Memory B cell (primary cell): ENCODE measurements at regions not wholly inside any gene's neighbourhood (a gene's known extent, or its start where the extent isn't known, plus 50 kb on each side); places are given as distances from the start of the nearest gene placed in this dataset.

Source experiments
- ATAC-seq: fragments of 150-1000 bp; cut with Tn5 transposase; 2 replicates; pipeline ENCODE4 v1.10.0; 2021; ENCODE audit warnings: low read depth, mild to moderate bottlenecking, moderate library complexity
- DNase-seq, 2 donors: peaks; one replicate each; pipeline ENCODE4 v3.0.0; 2022; ENCODE audit warnings: low spot score in 2 of 2
- H3K27ac Mint-ChIP-seq: one replicate; pipeline ENCODE4 v1.8.0; 2022; ENCODE audit warnings: mild to moderate bottlenecking, moderate library complexity, mixed read lengths
- H3K27me3 Mint-ChIP-seq: one replicate; pipeline ENCODE4 v1.8.0; 2022; ENCODE audit warnings: mixed read lengths
- H3K36me3 Mint-ChIP-seq: one replicate; pipeline ENCODE4 v1.8.0; 2022; ENCODE audit warnings: mild to moderate bottlenecking, mixed read lengths
- H3K4me1 Mint-ChIP-seq: one replicate; pipeline ENCODE4 v1.8.0; 2022; ENCODE audit warnings: mixed read lengths
- H3K4me3 Mint-ChIP-seq: one replicate; pipeline ENCODE4 v1.8.0; 2022; ENCODE audit warnings: mild to moderate bottlenecking, moderate library complexity, mixed read lengths
- H3K9me3 Mint-ChIP-seq: one replicate; pipeline ENCODE4 v1.8.0; 2022; ENCODE audit warnings: mixed read lengths

DNA sequence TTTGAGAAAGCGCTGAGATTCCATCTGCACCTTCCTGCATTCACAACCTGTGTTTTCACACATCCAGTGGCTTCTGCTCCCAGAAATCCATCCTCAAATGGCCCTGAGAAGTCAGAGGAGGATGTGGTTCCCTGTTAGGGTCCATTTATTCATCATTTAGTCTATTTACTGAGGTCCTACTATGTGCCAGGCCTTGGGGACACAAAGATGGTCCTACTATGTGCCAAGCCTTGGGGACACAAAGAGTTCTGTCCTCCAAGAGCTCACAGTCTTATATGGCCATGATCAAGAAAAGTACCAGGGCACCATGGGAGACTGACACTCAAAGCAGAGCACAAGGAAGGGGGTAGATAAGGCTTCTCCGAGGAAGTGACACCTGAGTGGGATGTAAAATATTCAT lies 147.1 kb upstream of the ATP1B1 start:
- ATAC-seq (no peak), DNase-seq (no peak)
- Mint-ChIP-seq H3K9me3 (peaks cover 2% of the 10 kb centered on the region), H3K27ac (no peak overlapping the region), H3K4me1 (no peaks in the 10 kb centered on the region), H3K27me3 (peaks cover 13% of the 10 kb centered on the region), H3K36me3 (no peaks in the 10 kb centered on the region), H3K4me3 (no peak overlapping the region)

DNA sequence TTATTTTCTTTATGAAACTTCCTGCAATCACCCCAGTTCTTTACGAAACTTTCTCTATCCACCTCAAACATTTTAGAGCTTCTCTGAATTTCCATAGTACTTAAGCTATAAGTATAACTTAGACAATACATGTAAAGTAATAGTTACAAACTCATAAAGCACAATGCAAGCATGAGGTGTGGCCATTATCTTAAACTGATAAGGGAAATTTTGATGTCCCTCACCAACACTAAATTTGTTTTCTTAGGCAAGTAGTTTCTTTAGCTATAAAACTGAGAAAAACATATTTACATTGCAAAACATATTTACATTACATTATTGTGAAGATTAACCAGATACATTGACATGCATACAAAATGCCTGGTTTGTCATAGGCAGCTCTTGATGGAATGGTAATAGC lies 146.4 kb upstream of the ATP1B1 start:
- DNase-seq (no peak), ATAC-seq (no peak)
- Mint-ChIP-seq H3K4me3 (no peak overlapping the region), H3K27me3 (peaks cover 13% of the 10 kb centered on the region), H3K36me3 (no peaks in the 10 kb centered on the region), H3K27ac (no peak overlapping the region), H3K4me1 (no peaks in the 10 kb centered on the region), H3K9me3 (peaks cover 2% of the 10 kb centered on the region)

DNA sequence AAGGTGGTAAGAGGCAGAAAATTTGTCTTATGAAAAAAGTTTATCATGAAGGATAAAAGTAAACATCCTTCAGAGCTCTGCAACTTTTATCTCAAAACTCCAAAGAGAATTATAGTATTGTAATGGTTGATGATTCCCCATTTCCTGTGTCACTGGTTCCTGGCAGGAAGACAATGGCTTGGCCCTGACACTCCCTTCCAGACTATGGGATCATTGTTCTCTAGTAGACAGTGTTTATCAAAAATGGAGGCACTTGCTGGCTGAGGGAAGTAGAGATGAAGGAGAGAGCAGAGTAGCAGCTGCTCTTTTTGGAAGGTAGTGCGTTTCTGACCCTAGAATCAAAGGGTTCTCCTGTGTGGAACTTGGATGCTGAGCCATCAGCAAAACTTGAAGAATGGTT lies 145.9 kb upstream of the ATP1B1 start:
- no peak for ATAC-seq
- Mint-ChIP-seq H3K4me1 (no peaks in the 10 kb centered on the region), H3K4me3 (no peak overlapping the region), H3K9me3 (peaks cover 2% of the 10 kb centered on the region), H3K27me3 (peaks cover 13% of the 10 kb centered on the region), H3K27ac (no peak overlapping the region), H3K36me3 (no peaks in the 10 kb centered on the region)
- no peak for DNase-seq

DNA sequence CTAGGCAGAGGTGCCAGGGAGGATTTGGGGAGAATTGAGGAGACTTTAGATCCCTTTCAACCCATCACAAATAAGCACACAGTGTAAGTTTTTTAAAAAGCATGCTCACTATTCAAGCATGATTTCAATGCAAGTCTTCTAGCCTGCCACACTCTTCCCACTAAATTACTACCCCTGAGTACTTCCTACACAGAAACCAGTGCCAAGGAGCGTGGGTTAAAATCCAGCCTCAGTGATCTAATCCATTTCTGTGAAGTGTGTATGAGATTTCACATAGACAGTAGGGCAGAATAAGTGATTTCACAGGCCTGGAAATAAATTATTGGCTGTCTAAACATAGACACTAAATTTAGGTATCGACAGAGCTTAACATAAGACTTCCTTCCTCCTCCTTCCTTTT lies 142.9 kb upstream of the ATP1B1 start:
- Mint-ChIP-seq H3K4me3 (no peak overlapping the region), H3K9me3 (peaks cover 1% of the 10 kb centered on the region), H3K36me3 (no peaks in the 10 kb centered on the region), H3K4me1 (no peaks in the 10 kb centered on the region), H3K27me3 (peaks cover 6% of the 10 kb centered on the region), H3K27ac (no peak overlapping the region)
- DNase-seq (no peak), ATAC-seq (no peak)

DNA sequence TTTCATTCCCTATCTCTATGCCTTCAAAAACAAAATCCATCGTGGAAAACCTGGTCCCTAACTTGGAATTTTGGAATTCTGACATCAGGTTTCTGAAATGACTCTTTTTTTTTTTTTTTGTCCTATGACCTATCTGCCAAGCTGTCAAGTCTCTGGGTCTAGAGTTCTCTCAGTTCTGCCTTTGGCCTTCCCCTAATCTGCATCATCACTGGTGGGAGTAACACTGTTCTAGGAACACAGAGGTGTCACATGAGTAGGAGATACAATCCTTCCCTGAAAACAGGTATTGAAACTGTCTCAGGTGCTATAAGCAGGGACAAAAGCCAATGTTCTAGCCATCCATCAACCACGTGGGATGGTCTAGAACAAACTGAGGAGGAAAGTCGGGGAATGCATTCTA lies 142.0 kb upstream of the ATP1B1 start:
- Mint-ChIP-seq H3K4me1 (no peaks in the 10 kb centered on the region), H3K27me3 (peaks cover 6% of the 10 kb centered on the region), H3K4me3 (no peak overlapping the region), H3K9me3 (peaks cover 1% of the 10 kb centered on the region), H3K27ac (no peak overlapping the region), H3K36me3 (no peaks in the 10 kb centered on the region)
- no peak for DNase-seq
- no peak for ATAC-seq

DNA sequence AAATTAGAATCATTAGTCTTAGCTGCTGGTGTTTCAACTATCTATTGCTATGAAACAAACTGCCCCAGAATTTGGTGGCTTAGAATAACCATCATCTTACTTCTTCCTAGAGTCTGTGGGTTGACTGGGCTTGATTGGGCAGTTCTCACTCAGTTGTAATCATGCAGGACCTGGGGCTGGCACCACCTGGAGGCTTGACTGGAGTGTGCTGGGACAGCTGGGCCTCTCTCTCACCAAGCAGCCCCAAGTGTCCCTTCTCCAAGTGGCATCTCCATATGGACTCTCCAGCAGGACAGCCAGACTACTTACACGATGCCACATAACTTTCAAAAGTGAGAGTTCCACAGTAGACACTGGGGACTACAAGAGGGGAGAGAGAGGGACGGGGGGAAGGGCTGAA lies 140.3 kb upstream of the ATP1B1 start:
- no peak overlapping the region for H3K4me3 Mint-ChIP-seq
- H3K4me1 Mint-ChIP-seq: no peaks in the 10 kb centered on the region
- no peak for DNase-seq
- no peak overlapping the region for H3K27ac Mint-ChIP-seq
- H3K9me3 Mint-ChIP-seq: peaks cover 1% of the 10 kb centered on the region
- H3K27me3 Mint-ChIP-seq: peaks cover 11% of the 10 kb centered on the region
- no peak for ATAC-seq
- no peaks in the 10 kb centered on the region for H3K36me3 Mint-ChIP-seq

DNA sequence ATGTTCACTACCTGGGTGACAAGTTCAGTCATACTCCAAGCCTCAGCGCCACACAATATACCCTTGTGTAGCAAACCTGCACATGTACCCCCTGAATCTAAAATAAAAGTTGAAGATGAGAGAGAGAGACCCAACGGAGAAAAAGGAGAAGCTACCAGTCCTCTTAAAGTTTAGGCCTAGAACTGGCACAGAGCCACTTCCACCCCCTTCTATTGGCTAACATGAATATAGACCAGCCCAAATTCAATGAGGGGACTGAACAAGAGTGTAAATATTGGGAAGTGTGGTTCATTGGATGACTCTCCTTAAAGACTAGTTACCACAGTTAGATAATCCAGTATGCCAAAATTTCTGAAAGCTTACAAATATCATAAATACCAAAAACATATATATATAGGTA lies 139.9 kb upstream of the ATP1B1 start:
- Mint-ChIP-seq H3K9me3 (peaks cover 1% of the 10 kb centered on the region), H3K27ac (no peak overlapping the region), H3K27me3 (peaks cover 8% of the 10 kb centered on the region), H3K36me3 (no peaks in the 10 kb centered on the region), H3K4me1 (no peaks in the 10 kb centered on the region), H3K4me3 (no peak overlapping the region)
- no peak for ATAC-seq
- no peak for DNase-seq

DNA sequence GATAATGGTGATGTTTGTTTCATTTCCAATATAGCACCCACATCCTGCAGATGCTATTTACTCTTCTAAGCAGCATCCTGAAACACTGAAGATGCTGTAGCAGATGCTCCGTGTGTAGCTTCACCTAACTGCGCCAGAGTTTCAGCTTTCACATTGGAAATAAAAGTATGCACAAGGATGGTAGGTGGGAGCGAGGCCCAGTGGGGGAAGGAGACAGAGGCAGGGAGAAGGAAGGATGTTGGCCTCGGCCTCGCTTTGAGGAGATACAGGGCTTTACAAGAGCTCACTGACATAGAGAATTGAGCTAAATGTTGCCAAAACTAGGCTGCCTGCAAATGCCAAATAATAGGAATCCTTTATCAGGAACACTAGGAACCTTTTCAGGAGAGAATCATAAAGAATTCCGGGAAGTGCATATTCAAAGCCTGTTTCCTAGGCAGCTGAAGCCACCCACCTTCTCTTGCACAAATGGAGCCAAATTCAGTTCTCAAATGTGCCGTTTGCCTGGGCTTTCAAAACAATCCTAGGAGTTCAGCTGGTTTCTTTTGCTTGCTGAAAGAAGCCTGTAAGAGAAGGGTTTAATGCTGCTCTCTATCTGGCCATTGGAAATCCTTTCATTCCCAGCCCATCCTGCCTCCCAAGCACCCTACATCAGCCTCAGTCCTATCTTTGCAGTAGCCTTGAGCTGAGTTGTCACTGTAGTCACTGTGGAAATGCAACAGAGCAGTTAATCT lies 135.4 kb upstream of the ATP1B1 start:
- H3K9me3 Mint-ChIP-seq: no peaks in the 10 kb centered on the region
- peaks cover 7% of the 10 kb centered on the region for H3K27me3 Mint-ChIP-seq
- no peak overlapping the region for H3K27ac Mint-ChIP-seq
- no peaks in the 10 kb centered on the region for H3K36me3 Mint-ChIP-seq
- H3K4me1 Mint-ChIP-seq: no peaks in the 10 kb centered on the region
- H3K4me3 Mint-ChIP-seq: no peak overlapping the region
- no peak for DNase-seq
- no peak for ATAC-seq

DNA sequence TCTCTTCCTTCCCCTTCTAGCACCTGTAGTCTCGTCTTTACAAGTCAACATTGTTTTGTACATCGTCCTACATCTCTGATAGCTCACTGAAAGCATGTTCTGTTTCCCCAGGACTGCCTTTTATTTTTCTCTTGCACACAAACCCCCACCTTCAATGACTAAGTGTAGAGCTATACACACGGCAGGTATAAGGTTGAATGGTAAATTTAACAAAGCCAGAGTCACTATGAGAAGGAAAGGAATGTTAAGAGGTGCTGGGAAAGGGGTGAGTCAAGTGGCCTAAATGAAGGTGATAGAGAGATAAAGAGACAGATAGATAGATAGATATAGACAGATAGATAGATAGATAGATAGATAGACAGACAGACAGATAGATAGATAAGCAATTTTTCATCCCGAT lies 134.3 kb upstream of the ATP1B1 start:
- H3K27me3 Mint-ChIP-seq: peaks cover 7% of the 10 kb centered on the region
- no peaks in the 10 kb centered on the region for H3K36me3 Mint-ChIP-seq
- DNase-seq: no peak
- no peak overlapping the region for H3K27ac Mint-ChIP-seq
- no peaks in the 10 kb centered on the region for H3K9me3 Mint-ChIP-seq
- no peak for ATAC-seq
- H3K4me3 Mint-ChIP-seq: no peak overlapping the region
- no peaks in the 10 kb centered on the region for H3K4me1 Mint-ChIP-seq

DNA sequence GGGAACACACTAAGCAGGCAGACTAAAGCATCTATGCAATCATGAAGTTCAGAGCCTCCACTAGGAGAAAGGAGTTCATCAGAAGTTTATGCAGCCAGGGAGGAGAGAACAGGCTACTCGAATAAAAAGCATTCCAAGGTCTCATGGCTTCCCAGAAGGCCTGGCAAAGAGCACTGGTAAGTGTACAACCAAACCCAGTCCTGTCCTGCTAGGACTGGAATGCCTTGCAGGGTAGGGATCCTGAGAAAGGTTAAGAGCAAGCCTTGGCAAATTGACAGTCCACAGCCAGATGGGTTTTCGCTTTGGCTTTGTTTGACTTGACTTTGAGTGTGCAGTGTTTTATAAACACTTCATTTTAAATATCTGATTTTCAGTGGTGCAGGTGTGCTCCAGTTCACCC lies 133.6 kb upstream of the ATP1B1 start:
- Mint-ChIP-seq H3K36me3 (no peaks in the 10 kb centered on the region), H3K9me3 (no peaks in the 10 kb centered on the region), H3K27me3 (peaks cover 7% of the 10 kb centered on the region), H3K4me3 (no peak overlapping the region), H3K4me1 (no peaks in the 10 kb centered on the region), H3K27ac (no peak overlapping the region)
- DNase-seq: no peak
- no peak for ATAC-seq

DNA sequence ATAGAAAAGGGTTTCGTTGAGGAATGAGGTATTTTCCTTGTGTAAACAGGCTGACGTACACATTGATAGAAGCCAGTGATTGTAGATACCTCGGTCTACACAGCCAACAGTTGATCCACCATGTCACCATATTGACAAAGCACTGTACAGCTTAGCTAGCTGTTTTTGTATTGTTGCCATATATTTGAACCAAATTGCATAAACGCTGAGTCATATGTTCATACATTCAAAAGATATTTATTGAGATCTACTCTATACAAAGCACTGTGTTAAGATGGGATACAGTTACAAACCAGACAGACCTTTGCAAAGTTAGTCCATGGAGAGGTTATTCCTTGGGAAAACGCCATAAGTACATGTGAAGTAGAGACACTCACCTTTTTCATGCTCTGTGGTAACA lies 132.4 kb upstream of the ATP1B1 start:
- no peak overlapping the region for H3K27ac Mint-ChIP-seq
- ATAC-seq (no peak), DNase-seq (no peak)
- H3K36me3 Mint-ChIP-seq: no peaks in the 10 kb centered on the region
- H3K4me3 Mint-ChIP-seq: no peak overlapping the region
- H3K9me3 Mint-ChIP-seq: peaks cover 2% of the 10 kb centered on the region
- H3K27me3 Mint-ChIP-seq: peaks cover 9% of the 10 kb centered on the region
- H3K4me1 Mint-ChIP-seq: no peaks in the 10 kb centered on the region

DNA sequence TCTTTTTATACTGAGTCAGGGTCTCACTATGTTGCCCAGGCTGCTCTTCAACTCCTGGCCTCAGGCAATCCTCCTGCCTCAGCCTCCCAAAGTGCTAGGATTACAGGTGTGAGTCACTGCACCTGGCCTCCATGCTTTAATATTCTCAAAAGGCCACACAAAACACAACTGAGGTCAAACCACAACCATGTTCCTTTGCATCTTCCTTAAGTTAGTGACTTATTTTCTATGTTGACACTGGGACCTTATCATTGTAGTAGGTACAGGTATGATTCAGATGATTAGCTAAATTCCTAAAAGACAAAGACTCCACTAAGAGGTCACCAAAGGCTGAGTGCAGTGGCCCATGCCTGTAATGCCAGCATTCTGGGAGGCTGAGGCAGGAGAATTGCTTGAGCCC lies 131.9 kb upstream of the ATP1B1 start:
- Mint-ChIP-seq H3K36me3 (no peaks in the 10 kb centered on the region), H3K27ac (no peak overlapping the region), H3K4me3 (no peak overlapping the region), H3K9me3 (peaks cover 2% of the 10 kb centered on the region), H3K4me1 (no peaks in the 10 kb centered on the region), H3K27me3 (peaks cover 9% of the 10 kb centered on the region)
- DNase-seq (no peak), ATAC-seq (no peak)

DNA sequence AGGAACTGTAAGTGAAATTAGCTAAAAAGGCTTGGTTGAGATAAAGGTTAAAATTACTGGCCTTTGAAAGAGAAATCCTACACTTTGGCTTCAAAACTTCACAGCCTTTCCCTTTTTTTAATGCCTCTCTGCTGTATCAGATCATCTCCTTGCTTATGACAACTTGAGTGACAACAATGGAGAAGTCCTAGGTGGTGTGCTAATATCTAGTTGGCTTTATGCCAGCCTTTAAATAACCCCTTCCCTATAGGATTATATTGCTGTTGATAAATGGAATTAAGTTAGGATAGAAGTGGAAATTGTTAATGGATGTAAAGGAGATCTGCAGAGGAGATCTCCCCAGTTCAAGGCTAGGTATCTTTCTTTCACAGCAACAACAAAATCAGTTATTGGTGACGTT lies 130.2 kb upstream of the ATP1B1 start:
- peaks cover 2% of the 10 kb centered on the region for H3K9me3 Mint-ChIP-seq
- peaks cover 4% of the 10 kb centered on the region for H3K27me3 Mint-ChIP-seq
- no peak overlapping the region for H3K4me3 Mint-ChIP-seq
- no peak for DNase-seq
- ATAC-seq: no peak
- no peak overlapping the region for H3K27ac Mint-ChIP-seq
- H3K36me3 Mint-ChIP-seq: no peaks in the 10 kb centered on the region
- no peaks in the 10 kb centered on the region for H3K4me1 Mint-ChIP-seq

DNA sequence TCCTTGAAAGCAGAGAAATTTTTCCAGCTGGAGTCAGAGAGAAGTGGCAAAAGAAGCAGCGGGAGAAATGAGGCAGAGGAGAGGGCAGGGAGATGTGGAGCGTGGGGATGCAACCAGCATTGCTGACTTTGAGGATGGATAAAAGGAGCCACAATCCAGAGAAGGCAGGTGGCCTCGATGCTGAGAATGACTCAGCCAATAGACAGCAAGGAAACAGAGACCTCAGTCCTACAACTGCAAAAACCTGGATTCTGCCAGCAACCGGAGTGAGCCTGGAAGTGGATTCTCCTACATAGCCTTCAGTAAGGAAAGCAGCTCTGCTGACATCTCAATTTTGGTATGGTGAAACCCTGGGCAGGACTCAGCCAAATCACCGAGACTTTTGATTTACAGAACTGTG lies 128.9 kb upstream of the ATP1B1 start:
- ATAC-seq: no peak

DNA sequence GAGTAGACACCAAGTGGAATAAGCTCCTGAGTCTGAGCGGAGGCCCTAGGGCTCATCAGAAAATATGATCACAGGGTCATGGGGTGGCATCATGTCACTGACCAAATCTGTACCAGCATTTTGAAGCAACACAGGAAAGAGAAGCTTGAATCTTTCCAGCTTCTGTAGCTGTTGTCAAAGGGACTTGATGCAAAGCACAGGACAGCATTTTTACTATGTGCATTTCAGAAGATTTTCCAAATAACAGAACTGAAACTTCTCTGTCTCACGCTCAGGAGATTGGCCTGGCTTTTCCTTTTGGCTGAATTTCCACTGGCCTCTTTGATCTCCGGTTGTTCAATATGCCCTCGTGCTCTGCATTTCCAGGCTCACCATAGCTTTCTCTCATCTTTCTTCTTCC lies 127.2 kb upstream of the ATP1B1 start:
- Mint-ChIP-seq H3K9me3 (peaks cover 2% of the 10 kb centered on the region), H3K36me3 (no peaks in the 10 kb centered on the region), H3K27ac (no peak overlapping the region), H3K4me3 (no peak overlapping the region), H3K4me1 (no peaks in the 10 kb centered on the region), H3K27me3 (peaks cover 4% of the 10 kb centered on the region)
- no peak for DNase-seq
- no peak for ATAC-seq

More for the DNA sequence above, 128.9 kb upstream of the ATP1B1 start:
- Mint-ChIP-seq H3K36me3 (no peaks in the 10 kb centered on the region), H3K4me3 (no peak overlapping the region), H3K27ac (no peak overlapping the region), H3K9me3 (peaks cover 2% of the 10 kb centered on the region), H3K4me1 (no peaks in the 10 kb centered on the region), H3K27me3 (peaks cover 3% of the 10 kb centered on the region)
- DNase-seq: no peak
